A673 (cell line): ENCODE measurements at regions not wholly inside any gene's neighbourhood (a gene's known extent, or its start where the extent isn't known, plus 50 kb on each side); places are given as distances from the start of the nearest gene placed in this dataset.

ENCODE experiments used
- BruUV-seq: library from RNA; stranded (reverse); fragments of 400-500 nt; replicated peaks from 2 replicates; lab custom pipeline; 2021; lab: Mats Ljungman, UMichigan
- CTCF ChIA-PET: fragments of 300-600 bp; sonication (Branson Sonifier 250); formaldehyde crosslinking; loops from one replicate; lab custom pipeline; 2022; ENCODE audit warnings: antibody characterized with exemption; lab: Charles Lee
- POLR2A ChIA-PET: fragments of 300-600 bp; sonication (Branson Sonifier 250); formaldehyde crosslinking; loops from one replicate; lab custom pipeline; 2022; ENCODE audit warnings: antibody characterized with exemption; ENCODE audit not compliant: low non-redundant PET; lab: Charles Lee
- DNase-seq: peaks from one replicate; pipeline ENCODE4 v3.0.0-alpha.2; 2015; ENCODE audit warnings: low spot score
- H3K27ac ChIP-seq: fragments of 200-600 bp; sonication (generic); 2 replicates; pipeline ENCODE4 v1.5.1; 2016; ENCODE audit warnings: mixed run types, low read depth, mild to moderate bottlenecking, mixed read lengths, antibody characterized with exemption, low read length; ENCODE audit not compliant: poor library complexity, severe bottlenecking
- H3K27me3 ChIP-seq: fragments of 200-600 bp; sonication (generic); replicated peaks from 2 replicates; pipeline ENCODE4 v1.6.1; 2017; ENCODE audit warnings: mixed run types, low read depth, mild to moderate bottlenecking, mixed read lengths, antibody characterized with exemption, low read length; ENCODE audit not compliant: insufficient read depth, poor library complexity
- H3K36me3 ChIP-seq: fragments of 200-600 bp; sonication (generic); 2 replicates; pipeline ENCODE4 v1.6.1; 2016; ENCODE audit warnings: mixed run types, mild to moderate bottlenecking, mixed read lengths, antibody characterized with exemption, low read length; ENCODE audit not compliant: insufficient read depth, poor library complexity, severe bottlenecking
- H3K4me1 ChIP-seq: fragments of 200-600 bp; sonication (generic); 2 replicates; pipeline ENCODE4 v1.6.1; 2017; ENCODE audit warnings: mixed run types, mild to moderate bottlenecking, mixed read lengths, antibody characterized with exemption, low read length; ENCODE audit not compliant: insufficient read depth, poor library complexity, severe bottlenecking
- H3K4me3 ChIP-seq: fragments of 200-600 bp; sonication (generic); 2 replicates; pipeline ENCODE4 v1.5.1; 2016; ENCODE audit warnings: low read depth, mixed run types, mild to moderate bottlenecking, mixed read lengths, low read length; ENCODE audit not compliant: poor library complexity, severe bottlenecking
- H3K9me3 ChIP-seq: fragments of 200-600 bp; sonication (generic); 2 replicates; pipeline ENCODE4 v1.6.1; 2016; ENCODE audit warnings: mixed run types, low read depth, mild to moderate bottlenecking, mixed read lengths, antibody characterized with exemption, low read length; ENCODE audit not compliant: poor library complexity, severe bottlenecking
- CTCF ChIP-seq: fragments of 300-800, 200-600 bp; sonication (generic); conservative IDR thresholded peaks from 2 replicates; pipeline ENCODE4 v1.5.1; 2017; ENCODE audit warnings: low read depth, mild to moderate bottlenecking, antibody characterized with exemption, low read length, moderate library complexity, mixed read lengths
- EZH2 ChIP-seq: fragments of 200-600 bp; sonication (generic); IDR thresholded peaks from 2 replicates; pipeline ENCODE4 v1.6.1; 2017; ENCODE audit warnings: borderline replicate concordance, low read depth, mild to moderate bottlenecking, mixed read lengths, antibody characterized with exemption, low read length; ENCODE audit not compliant: poor library complexity, severe bottlenecking
- intact Hi-C: fragments of 100-400 bp; cut with micrococcal nuclease; formaldehyde crosslinking; loops from one replicate; pipeline ENCODE4 v1.10.0; 2022; ENCODE audit not compliant: unreplicated experiment

- Histone ChIP-seq H3K36me3 (no peaks in the 10 kb centered on the region), H3K27ac (no peak overlapping the region), H3K9me3 (no peaks in the 10 kb centered on the region), H3K4me3 (no peak overlapping the region), H3K27me3 (peaks cover 7% of the 10 kb centered on the region), H3K4me1 (peaks cover 16% of the 10 kb centered on the region)
- no TSS peak for BruUV-seq
- intact Hi-C loops, result no loop called here
- ChIA-PET POLR2A (no interaction called here), CTCF (interaction anchor here (1.0 kb wide), 1 partner anchor 161 kb away, joined by 3 read pairs; no protein-coding TSS in a partner anchor)
- DNase-seq, result no peak
- TF ChIP-seq EZH2, result no peak
- no peak for TF ChIP-seq CTCF
These were observed 81.7 kb downstream of the IRF8 start for GRCh38 chr16:85980686-85981085.

- intact Hi-C loops, result no loop called here
- POLR2A ChIA-PET, result no interaction called here
- CTCF ChIA-PET, result interaction anchor here (0.7 to 0.8 kb wide), 2 partner anchors 161 to 303 kb away, joined by 3 to 21 read pairs; no protein-coding TSS in a partner anchor
- H3K4me1 ChIP-seq, result peaks cover 16% of the 10 kb centered on the region
- no peak for DNase-seq
- H3K36me3 ChIP-seq, result no peaks in the 10 kb centered on the region
- no peak overlapping the region for H3K4me3 ChIP-seq
- TF ChIP-seq EZH2 (no peak), CTCF (no peak)
- H3K27me3 ChIP-seq, result peaks cover 7% of the 10 kb centered on the region
- no TSS peak for BruUV-seq
- H3K27ac ChIP-seq, result no peak overlapping the region
- H3K9me3 ChIP-seq, result no peaks in the 10 kb centered on the region
These were observed 83.0 kb downstream of the IRF8 start for GRCh38 chr16:85981826-85982562.

- intact Hi-C loops, result no loop called here
- peaks cover 16% of the 10 kb centered on the region for H3K4me1 ChIP-seq
- ChIA-PET POLR2A (no interaction called here), CTCF (no interaction called here)
- DNase-seq, result no peak
- TF ChIP-seq EZH2, result no peak
- TF ChIP-seq CTCF, result no peak
- no peak overlapping the region for H3K4me3 ChIP-seq
- H3K27ac ChIP-seq, result no peak overlapping the region
- no peaks in the 10 kb centered on the region for H3K36me3 ChIP-seq
- H3K9me3 ChIP-seq, result no peaks in the 10 kb centered on the region
- BruUV-seq, result no TSS peak
- H3K27me3 ChIP-seq, result peaks cover 7% of the 10 kb centered on the region
These were observed 83.6 kb downstream of the IRF8 start for GRCh38 chr16:85982563-85982939.
